ENCODE measurements at regions not wholly inside any gene's neighbourhood (a gene's known extent, or its start where the extent isn't known, plus 50 kb on each side); places are given as distances from the start of the nearest gene placed in this dataset.

- WGBS (ENCODE audit: extremely low coverage, insufficient coverage, low lambda C conversion rate), result no CpG with 5 or more reads among the region's 6 CpGs
- no peak overlapping the region for H3K27ac ChIP-seq (ENCODE audit: low read depth, low read length)
These were observed 121.2 kb upstream of the NPVF start for GRCh38 chr7:25349283-25350017.

GRCh38 chr7:25350041-25350440, 121.8 kb upstream of the NPVF start:
- H2BK5ac ChIP-seq (ENCODE audit: low read length), result no peak overlapping the region
- H3K79me2 ChIP-seq (ENCODE audit: control insufficient read depth, insufficient read depth, low read length), result no peaks in the 10 kb centered on the region
- no peak overlapping the region for H3K27ac ChIP-seq (ENCODE audit: low read depth, low read length)
- no peak overlapping the region for H3K56ac ChIP-seq (ENCODE audit: low read length)
- no peaks in the 10 kb centered on the region for H3K79me1 ChIP-seq (ENCODE audit: low read length)
- no peak overlapping the region for H3K9ac ChIP-seq (ENCODE audit: low read length)
- H3K23ac ChIP-seq (ENCODE audit: low read length), result no peak overlapping the region
- no peak overlapping the region for H2AK5ac ChIP-seq (ENCODE audit: low read length)
- no peak overlapping the region for H3K18ac ChIP-seq (ENCODE audit: low read length)
- no peaks in the 10 kb centered on the region for H3K36me3 ChIP-seq (ENCODE audit: control insufficient read depth, insufficient read depth, low read length)
- peaks cover 1% of the 10 kb centered on the region for H3K4me1 ChIP-seq (ENCODE audit: control insufficient read depth, low read depth, low read length)
- H4K5ac ChIP-seq (ENCODE audit: low read length), result no peak overlapping the region
- peak; percentile 38 for DNase-seq
- H3K27me3 ChIP-seq (ENCODE audit: insufficient read depth, low read length, poor library complexity), result no peaks in the 10 kb centered on the region
- H3K4ac ChIP-seq (ENCODE audit: low read depth, low read length), result no peak overlapping the region
- H2BK120ac ChIP-seq (ENCODE audit: low read depth, low read length), result no peak overlapping the region
- H4K8ac ChIP-seq (ENCODE audit: low read depth, low read length), result no peak overlapping the region
- no peak overlapping the region for H3K4me3 ChIP-seq (ENCODE audit: low read length)
- no peak overlapping the region for H3K4me2 ChIP-seq (ENCODE audit: low read length)
- no peak overlapping the region for H2BK15ac ChIP-seq (replicated peaks; ENCODE audit: low read depth)
- WGBS (ENCODE audit: extremely low coverage, insufficient coverage, low lambda C conversion rate), result no CpG with 5 or more reads among the region's 6 CpGs

More at GRCh38 chr7:25349283-25350017, 121.2 kb upstream of the NPVF start:
- H3K79me1 ChIP-seq (ENCODE audit: low read length), result no peaks in the 10 kb centered on the region
- H2AK5ac ChIP-seq (ENCODE audit: low read length), result no peak overlapping the region
- H3K4me2 ChIP-seq (ENCODE audit: low read length), result no peak overlapping the region
- no peak overlapping the region for H3K4me3 ChIP-seq (ENCODE audit: low read length)
- H2BK120ac ChIP-seq (ENCODE audit: low read depth, low read length), result no peak overlapping the region
- H3K79me2 ChIP-seq (ENCODE audit: control insufficient read depth, insufficient read depth, low read length), result no peaks in the 10 kb centered on the region
- H3K23ac ChIP-seq (ENCODE audit: low read length), result no peak overlapping the region
- H3K56ac ChIP-seq (ENCODE audit: low read length), result no peak overlapping the region
- H4K5ac ChIP-seq (ENCODE audit: low read length), result no peak overlapping the region
- no peak overlapping the region for H3K4ac ChIP-seq (ENCODE audit: low read depth, low read length)
- DNase-seq, result peak; percentile 18
- no peak overlapping the region for H3K9ac ChIP-seq (ENCODE audit: low read length)
- no peaks in the 10 kb centered on the region for H3K36me3 ChIP-seq (ENCODE audit: control insufficient read depth, insufficient read depth, low read length)
- H3K27me3 ChIP-seq (ENCODE audit: insufficient read depth, low read length, poor library complexity), result no peaks in the 10 kb centered on the region
- H2BK15ac ChIP-seq (replicated peaks; ENCODE audit: low read depth), result no peak overlapping the region
- H3K18ac ChIP-seq (ENCODE audit: low read length), result no peak overlapping the region
- no peak overlapping the region for H2BK5ac ChIP-seq (ENCODE audit: low read length)
- H3K4me1 ChIP-seq (ENCODE audit: control insufficient read depth, low read depth, low read length), result peaks cover 1% of the 10 kb centered on the region
- no peak overlapping the region for H4K8ac ChIP-seq (ENCODE audit: low read depth, low read length)

GRCh38 chr7:25351761-25352160, 123.5 kb upstream of the NPVF start:
- Histone ChIP-seq H3K4me1 (ENCODE audit: control insufficient read depth, low read depth, low read length) (peaks cover 1% of the 10 kb centered on the region), H3K23ac (ENCODE audit: low read length) (no peak overlapping the region), H4K5ac (ENCODE audit: low read length) (no peak overlapping the region), H3K27ac (ENCODE audit: low read depth, low read length) (no peak overlapping the region), H4K8ac (ENCODE audit: low read depth, low read length) (no peak overlapping the region), H3K4ac (ENCODE audit: low read depth, low read length) (no peak overlapping the region), H3K4me3 (ENCODE audit: low read length) (no peak overlapping the region), H3K4me2 (ENCODE audit: low read length) (no peak overlapping the region), H2BK5ac (ENCODE audit: low read length) (no peak overlapping the region), H3K9ac (ENCODE audit: low read length) (no peak overlapping the region), H3K79me1 (ENCODE audit: low read length) (no peaks in the 10 kb centered on the region), H2BK15ac (replicated peaks; ENCODE audit: low read depth) (no peak overlapping the region), H3K56ac (ENCODE audit: low read length) (no peak overlapping the region), H3K36me3 (ENCODE audit: control insufficient read depth, insufficient read depth, low read length) (no peaks in the 10 kb centered on the region), H2AK5ac (ENCODE audit: low read length) (no peak overlapping the region), H3K27me3 (ENCODE audit: insufficient read depth, low read length, poor library complexity) (no peaks in the 10 kb centered on the region), H3K18ac (ENCODE audit: low read length) (no peak overlapping the region), H2BK120ac (ENCODE audit: low read depth, low read length) (no peak overlapping the region), H3K79me2 (ENCODE audit: control insufficient read depth, insufficient read depth, low read length) (no peaks in the 10 kb centered on the region)
- DNase-seq, result no peak
- no CpG with 5 or more reads among the region's 4 CpGs for WGBS (ENCODE audit: extremely low coverage, insufficient coverage, low lambda C conversion rate)

- no peaks in the 10 kb centered on the region for H3K79me2 ChIP-seq (ENCODE audit: control insufficient read depth, insufficient read depth, low read length)
- no peak overlapping the region for H3K4me2 ChIP-seq (ENCODE audit: low read length)
- no peaks in the 10 kb centered on the region for H3K4me1 ChIP-seq (ENCODE audit: control insufficient read depth, low read depth, low read length)
- no peak overlapping the region for H2AK5ac ChIP-seq (ENCODE audit: low read length)
- H3K23ac ChIP-seq (ENCODE audit: low read length), result no peak overlapping the region
- H3K27me3 ChIP-seq (ENCODE audit: insufficient read depth, low read length, poor library complexity), result no peaks in the 10 kb centered on the region
- no peak overlapping the region for H4K5ac ChIP-seq (ENCODE audit: low read length)
- no peak overlapping the region for H3K27ac ChIP-seq (ENCODE audit: low read depth, low read length)
- H3K18ac ChIP-seq (ENCODE audit: low read length), result no peak overlapping the region
- H2BK15ac ChIP-seq (replicated peaks; ENCODE audit: low read depth), result no peak overlapping the region
- H2BK120ac ChIP-seq (ENCODE audit: low read depth, low read length), result no peak overlapping the region
- H4K8ac ChIP-seq (ENCODE audit: low read depth, low read length), result no peak overlapping the region
- H3K36me3 ChIP-seq (ENCODE audit: control insufficient read depth, insufficient read depth, low read length), result no peaks in the 10 kb centered on the region
- DNase-seq, result peak; percentile 34
- H3K4me3 ChIP-seq (ENCODE audit: low read length), result no peak overlapping the region
- H3K9ac ChIP-seq (ENCODE audit: low read length), result no peak overlapping the region
- no peaks in the 10 kb centered on the region for H3K79me1 ChIP-seq (ENCODE audit: low read length)
- H3K4ac ChIP-seq (ENCODE audit: low read depth, low read length), result no peak overlapping the region
- H3K56ac ChIP-seq (ENCODE audit: low read length), result no peak overlapping the region
- no peak overlapping the region for H2BK5ac ChIP-seq (ENCODE audit: low read length)
- WGBS (ENCODE audit: extremely low coverage, insufficient coverage, low lambda C conversion rate), result no CpG with 5 or more reads among the region's 2 CpGs
These were observed 124.9 kb upstream of the NPVF start for GRCh38 chr7:25353196-25353595.

GRCh38 chr7:25353732-25354131, 125.4 kb upstream of the NPVF start:
- Histone ChIP-seq H3K4ac (ENCODE audit: low read depth, low read length) (no peak overlapping the region), H2BK120ac (ENCODE audit: low read depth, low read length) (no peak overlapping the region), H2AK5ac (ENCODE audit: low read length) (no peak overlapping the region), H3K23ac (ENCODE audit: low read length) (no peak overlapping the region), H3K27me3 (ENCODE audit: insufficient read depth, low read length, poor library complexity) (no peaks in the 10 kb centered on the region), H3K9ac (ENCODE audit: low read length) (no peak overlapping the region), H4K8ac (ENCODE audit: low read depth, low read length) (no peak overlapping the region), H3K4me2 (ENCODE audit: low read length) (no peak overlapping the region), H3K27ac (ENCODE audit: low read depth, low read length) (no peak overlapping the region), H2BK15ac (replicated peaks; ENCODE audit: low read depth) (no peak overlapping the region), H2BK5ac (ENCODE audit: low read length) (no peak overlapping the region), H3K56ac (ENCODE audit: low read length) (no peak overlapping the region), H3K4me3 (ENCODE audit: low read length) (no peak overlapping the region), H3K79me2 (ENCODE audit: control insufficient read depth, insufficient read depth, low read length) (no peaks in the 10 kb centered on the region), H3K4me1 (ENCODE audit: control insufficient read depth, low read depth, low read length) (no peaks in the 10 kb centered on the region), H3K79me1 (ENCODE audit: low read length) (no peaks in the 10 kb centered on the region), H4K5ac (ENCODE audit: low read length) (no peak overlapping the region), H3K36me3 (ENCODE audit: control insufficient read depth, insufficient read depth, low read length) (no peaks in the 10 kb centered on the region), H3K18ac (ENCODE audit: low read length) (no peak overlapping the region)
- no CpG with 5 or more reads among the region's 4 CpGs for WGBS (ENCODE audit: extremely low coverage, insufficient coverage, low lambda C conversion rate)
- DNase-seq, result no peak
